ENCODE measurements at regions not wholly inside any gene's neighbourhood (a gene's known extent, or its start where the extent isn't known, plus 50 kb on each side); places are given as distances from the start of the nearest gene placed in this dataset.

GRCh38 chr2:12032975-12033374, 286.5 kb downstream of the LPIN1 start:
- intact Hi-C loops (cut with micrococcal nuclease) = loop anchor here (1.0 to 5.0 kb wide), 11 partner anchors 11 to 974 kb away; partner anchors contain the start of gene TRIB2
- CTCF ChIA-PET = interaction anchor here (0.8 to 4.5 kb wide), 7 partner anchors 12 to 684 kb away, joined by 3 to 21 read pairs (median 4); partner anchors contain the start of gene TRIB2
- H3K9me3 Mint-ChIP-seq = peaks cover 3% of the 10 kb centered on the region
- POLR2A ChIA-PET = interaction anchor here (0.7 to 3.2 kb wide), 7 partner anchors 10 to 684 kb away, joined by 3 to 18 read pairs (median 3); partner anchors contain the start of gene TRIB2
- no peaks in the 10 kb centered on the region for H3K27me3 Mint-ChIP-seq
- ATAC-seq (ENCODE audit: low read depth) = no peak
- peak overlapping the region; percentile 46 for H3K4me3 Mint-ChIP-seq
- H3K4me1 Mint-ChIP-seq = peaks cover 68% of the 10 kb centered on the region
- TF ChIP-seq CTCF (IDR thresholded peaks at IDR 0.05) = no peak
- H3K27ac Mint-ChIP-seq = peak overlapping the region; percentile 74
- no peaks in the 10 kb centered on the region for H3K36me3 Mint-ChIP-seq (ENCODE audit: low read depth)
- DNase-seq = no peak

DNA sequence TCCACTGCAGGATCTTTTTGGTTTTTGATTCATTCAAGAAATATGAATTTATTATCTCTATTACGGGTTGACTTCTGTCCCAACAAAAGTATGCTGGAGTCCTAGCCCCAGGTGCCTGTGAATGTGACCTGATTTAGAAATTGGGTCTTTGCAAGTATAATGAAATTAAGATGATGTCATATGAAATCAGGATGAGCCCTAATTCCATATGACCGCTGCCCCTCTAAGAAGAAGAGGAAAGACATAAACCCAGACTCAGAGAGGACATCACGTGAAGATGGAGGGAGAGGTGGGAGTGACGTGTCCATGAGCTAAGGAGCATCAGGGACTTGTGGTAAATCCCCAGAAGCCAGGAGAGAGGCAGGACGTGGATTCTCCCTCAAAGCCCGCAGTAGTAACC, 287.1 kb downstream of the LPIN1 start:
- TF ChIP-seq CTCF (IDR thresholded peaks at IDR 0.05) = no peak
- ATAC-seq (ENCODE audit: low read depth) (no peak), DNase-seq (no peak)
- POLR2A ChIA-PET = interaction anchor here (1.4 to 3.2 kb wide), 4 partner anchors 9 to 683 kb away, joined by 8 to 18 read pairs (median 12); partner anchors contain the start of gene TRIB2
- H3K4me3 Mint-ChIP-seq = peak overlapping the region; percentile 46
- H3K36me3 Mint-ChIP-seq (ENCODE audit: low read depth) = no peaks in the 10 kb centered on the region
- no peaks in the 10 kb centered on the region for H3K27me3 Mint-ChIP-seq
- intact Hi-C loops (cut with micrococcal nuclease) = loop anchor here (5.0 kb wide), 4 partner anchors 39 to 899 kb away; no protein-coding TSS in a partner anchor
- peaks cover 3% of the 10 kb centered on the region for H3K9me3 Mint-ChIP-seq
- peak overlapping the region; percentile 74 for H3K27ac Mint-ChIP-seq
- H3K4me1 Mint-ChIP-seq = peaks cover 68% of the 10 kb centered on the region
- CTCF ChIA-PET = interaction anchor here (1.3 to 4.5 kb wide), 2 partner anchors 11 to 27 kb away, joined by 3 to 21 read pairs; no protein-coding TSS in a partner anchor

- TF ChIP-seq CTCF (IDR thresholded peaks at IDR 0.05) = no peak
- ChIA-PET POLR2A (interaction anchor here (2.2 to 3.2 kb wide), 3 partner anchors 9 to 682 kb away, joined by 8 to 18 read pairs (median 11); partner anchors contain the start of gene TRIB2), CTCF (interaction anchor here (0.9 to 4.5 kb wide), 4 partner anchors 10 to 28 kb away, joined by 3 to 21 read pairs (median 4); no protein-coding TSS in a partner anchor)
- Mint-ChIP-seq H3K27me3 (no peaks in the 10 kb centered on the region), H3K4me3 (peak overlapping the region; percentile 55), H3K9me3 (peaks cover 8% of the 10 kb centered on the region), H3K27ac (peak overlapping the region; percentile 74), H3K36me3 (ENCODE audit: low read depth) (peaks cover 4% of the 10 kb centered on the region), H3K4me1 (peaks cover 72% of the 10 kb centered on the region)
- intact Hi-C loops (cut with micrococcal nuclease) = loop anchor here (5.0 kb wide), 4 partner anchors 38 to 898 kb away; no protein-coding TSS in a partner anchor
- ATAC-seq (ENCODE audit: low read depth) (no peak), DNase-seq (no peak)
Observed at GRCh38 chr2:12034382-12034781, 287.9 kb downstream of the LPIN1 start.

DNA sequence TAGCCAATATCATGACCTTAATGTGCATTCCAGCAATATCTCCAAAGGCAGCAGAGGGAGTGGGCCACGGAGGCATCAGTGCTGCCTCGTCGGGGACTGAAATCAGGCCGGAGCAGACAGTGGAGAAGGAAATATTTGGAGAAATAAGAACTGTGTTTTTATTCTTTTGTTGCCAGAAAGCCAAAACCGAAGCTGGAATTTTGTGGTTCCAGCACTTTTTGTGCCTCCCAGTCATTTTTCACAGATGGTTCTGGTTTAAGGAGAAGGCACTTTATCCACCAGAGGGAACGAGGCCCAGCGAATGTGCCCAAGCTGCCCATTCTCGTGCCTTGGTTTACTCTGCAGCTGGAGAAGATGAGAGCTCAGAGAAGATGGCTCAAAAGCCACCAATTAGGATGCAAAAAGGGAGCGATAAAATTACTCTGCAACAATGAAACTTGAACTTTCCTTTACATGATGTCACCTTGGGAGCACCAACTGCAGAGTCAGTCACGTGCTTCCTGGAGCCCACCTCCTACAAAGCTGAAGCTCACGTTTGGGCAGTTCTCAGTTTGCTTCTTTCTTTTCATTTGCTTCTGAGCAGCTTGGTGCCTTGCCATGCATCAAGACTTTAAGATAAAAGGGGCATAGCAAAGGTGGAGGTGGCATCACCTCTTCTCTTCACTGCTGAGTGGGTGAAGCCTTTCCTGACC, 288.7 kb downstream of the LPIN1 start:
- ATAC-seq (ENCODE audit: low read depth) = no peak
- peaks cover 74% of the 10 kb centered on the region for H3K4me1 Mint-ChIP-seq
- peaks cover 9% of the 10 kb centered on the region for H3K36me3 Mint-ChIP-seq (ENCODE audit: low read depth)
- CTCF ChIA-PET = interaction anchor here (0.7 to 4.5 kb wide), 7 partner anchors 10 to 895 kb away, joined by 3 to 21 read pairs (median 3); partner anchors contain the start of gene TRIB2
- TF ChIP-seq CTCF (IDR thresholded peaks at IDR 0.05) = no peak
- POLR2A ChIA-PET = interaction anchor here (1.0 to 3.2 kb wide), 4 partner anchors 8 to 681 kb away, joined by 3 to 18 read pairs (median 10); partner anchors contain the start of gene TRIB2
- H3K4me3 Mint-ChIP-seq = peak overlapping the region; percentile 55
- no peaks in the 10 kb centered on the region for H3K27me3 Mint-ChIP-seq
- intact Hi-C loops (cut with micrococcal nuclease) = no loop called here
- H3K9me3 Mint-ChIP-seq = peaks cover 10% of the 10 kb centered on the region
- H3K27ac Mint-ChIP-seq = peak overlapping the region; percentile 75
- DNase-seq = no peak
